ENCODE measurements at regions not wholly inside any gene's neighbourhood (a gene's known extent, or its start where the extent isn't known, plus 50 kb on each side); places are given as distances from the start of the nearest gene placed in this dataset.

- TF ChIP-seq CTCF (IDR thresholded peaks at IDR 0.05) (no peak), ZFX (IDR thresholded peaks at IDR 0.05; ENCODE audit: borderline replicate concordance) (no peak)
These were observed 199.5 kb upstream of the HS3ST1 start for GRCh38 chr4:11628093-11628725.
